Panc1 (cell line): ENCODE measurements at regions not wholly inside any gene's neighbourhood (a gene's known extent, or its start where the extent isn't known, plus 50 kb on each side); places are given as distances from the start of the nearest gene placed in this dataset.

Experiments used
- ATAC-seq: fragments of 200-7000 bp; cut with Tn5 transposase; 2 replicates; pipeline ENCODE4 v1.9.1; 2020; ENCODE audit warnings: mild to moderate bottlenecking, moderate library complexity
- BruUV-seq: library from RNA; stranded (reverse); fragments of 400-500 nt; replicated peaks from 2 replicates; lab custom pipeline; 2021; lab: Mats Ljungman, UMichigan
- CTCF ChIA-PET: fragments of 300-600 bp; sonication (Branson Sonifier 250); formaldehyde crosslinking; loops from one replicate; lab custom pipeline; 2022; ENCODE audit warnings: antibody characterized with exemption; lab: Charles Lee
- POLR2A ChIA-PET: fragments of 300-600 bp; sonication (Branson Sonifier 250); formaldehyde crosslinking; loops from one replicate; lab custom pipeline; 2022; ENCODE audit warnings: antibody characterized with exemption; lab: Charles Lee
- DNase-seq: peaks from one replicate; pipeline ENCODE4 v3.0.0-alpha.2; 2010; ENCODE audit warnings: low read depth, low spot score
- H3K27ac ChIP-seq: 2 replicates; pipeline ENCODE4 v1.5.1; 2011; ENCODE audit warnings: mild to moderate bottlenecking, low read length, inconsistent platforms
- H3K27me3 ChIP-seq: fragments of 200-500 bp; sonication (Bioruptor generic); 2 replicates; pipeline ENCODE4 v1.6.0; 2014; ENCODE audit warnings: low read length, inconsistent platforms; ENCODE audit not compliant: control insufficient read depth, insufficient read depth
- H3K36me3 ChIP-seq: fragments of 200-500 bp; sonication (Bioruptor generic); 2 replicates; pipeline ENCODE4 v1.5.1; 2014; ENCODE audit warnings: inconsistent platforms, mild to moderate bottlenecking, low read length, moderate library complexity; ENCODE audit not compliant: control insufficient read depth, insufficient read depth
- H3K4me1 ChIP-seq: 2 replicates; pipeline ENCODE4 v1.5.1; 2011; ENCODE audit warnings: inconsistent platforms, mild to moderate bottlenecking, low read length, moderate library complexity; ENCODE audit not compliant: control insufficient read depth, insufficient read depth
- H3K4me3 ChIP-seq, 2 experiments: 2 replicates each; pipeline ENCODE4 v1.5.1; 2011 to 2012; ENCODE audit warnings: low read depth in 2 of 2, low read length in 2 of 2, mild to moderate bottlenecking in 2 of 2, inconsistent platforms in 1 of 2, moderate library complexity in 1 of 2
- H3K9me3 ChIP-seq: fragments of 200-500 bp; sonication (Bioruptor generic); 2 replicates; pipeline ENCODE4 v1.5.1; 2014; ENCODE audit warnings: low read depth, mild to moderate bottlenecking, inconsistent platforms, low read length, moderate library complexity; ENCODE audit not compliant: control insufficient read depth, insufficient read depth
- POLR2AphosphoS5 ChIP-seq: IDR thresholded peaks from 2 replicates; pipeline ENCODE4 v1.6.1; 2012; ENCODE audit warnings: mild to moderate bottlenecking, low read depth, low read length, moderate library complexity
- SIN3A ChIP-seq: IDR thresholded peaks from 2 replicates; pipeline ENCODE4 v1.6.1; 2012; ENCODE audit warnings: low read depth, mild to moderate bottlenecking, low read length, moderate library complexity, borderline replicate concordance; ENCODE audit not compliant: insufficient read depth
- TCF7L2 ChIP-seq: IDR thresholded peaks from 2 replicates; pipeline ENCODE4 v1.6.1; 2011; ENCODE audit warnings: mild to moderate bottlenecking, low read depth, low read length, inconsistent platforms
- in situ Hi-C: cut with HindIII; loops from 2 replicates; pipeline ENCODE4 v1.10.0; 2016; ENCODE audit warnings: low sequenced_read_pairs, low pct_unique_long_range_greater_than_20kb
- intact Hi-C: fragments of 100-400 bp; cut with micrococcal nuclease; formaldehyde crosslinking; loops from one replicate; pipeline ENCODE4 v1.10.0; 2022; ENCODE audit not compliant: unreplicated experiment
- TF ChIP-seq, protein P1 (sequence below): fragments of 450-650 bp; IDR thresholded peaks from 2 replicates; pipeline ENCODE4 v1.5.1; 2017; ENCODE audit warnings: mild to moderate bottlenecking
- TF ChIP-seq, protein P2 (sequence below), 2 experiments: IDR thresholded peaks; 2 replicates each; pipeline ENCODE4 v1.6.1; 2011 to 2012; ENCODE audit warnings: low read depth in 2 of 2, control low read depth in 1 of 2, low read length in 1 of 2, mild to moderate bottlenecking in 1 of 2, moderate library complexity in 1 of 2; ENCODE audit not compliant: insufficient read depth in 1 of 2

DNA sequence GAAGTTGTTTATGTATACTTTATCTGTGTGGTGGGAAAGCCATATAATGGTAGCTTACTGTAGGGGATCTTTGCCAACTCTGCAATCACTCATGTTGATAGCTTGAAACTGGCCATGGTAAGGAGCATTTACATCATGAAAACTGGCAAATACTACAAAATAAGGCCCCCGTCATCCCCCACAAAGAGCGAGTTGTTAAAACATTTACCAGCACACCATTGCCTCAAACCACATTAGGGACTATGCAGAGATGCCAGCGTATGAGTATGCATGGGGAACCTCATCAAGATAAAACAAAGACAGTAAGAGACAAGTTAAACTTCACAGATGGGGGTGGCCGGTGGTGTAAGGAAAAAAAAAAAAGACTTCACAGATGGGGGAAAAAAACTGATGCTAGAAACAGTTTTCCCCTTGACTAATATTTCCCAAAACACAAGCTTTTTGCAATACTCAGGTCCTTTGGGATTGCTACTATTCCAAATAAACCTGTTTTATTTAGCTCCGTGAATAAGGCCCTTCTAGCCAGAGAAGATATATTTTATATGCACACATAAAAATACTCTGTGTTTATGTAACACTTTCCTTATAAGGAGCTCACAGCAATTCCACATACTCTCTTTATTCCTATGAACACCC, 70.6 kb upstream of the SERP2 start:
- no peak for ATAC-seq
- Histone ChIP-seq H3K27me3 (no peaks in the 10 kb centered on the region), H3K4me1 (no peaks in the 10 kb centered on the region; the same call in 1 of the 2 replicates), H3K9me3 (no peaks in the 10 kb centered on the region), H3K27ac (no peak overlapping the region), H3K4me3 (no peak overlapping the region), H3K36me3 (no peaks in the 10 kb centered on the region)
- TF ChIP-seq, protein P1, sequence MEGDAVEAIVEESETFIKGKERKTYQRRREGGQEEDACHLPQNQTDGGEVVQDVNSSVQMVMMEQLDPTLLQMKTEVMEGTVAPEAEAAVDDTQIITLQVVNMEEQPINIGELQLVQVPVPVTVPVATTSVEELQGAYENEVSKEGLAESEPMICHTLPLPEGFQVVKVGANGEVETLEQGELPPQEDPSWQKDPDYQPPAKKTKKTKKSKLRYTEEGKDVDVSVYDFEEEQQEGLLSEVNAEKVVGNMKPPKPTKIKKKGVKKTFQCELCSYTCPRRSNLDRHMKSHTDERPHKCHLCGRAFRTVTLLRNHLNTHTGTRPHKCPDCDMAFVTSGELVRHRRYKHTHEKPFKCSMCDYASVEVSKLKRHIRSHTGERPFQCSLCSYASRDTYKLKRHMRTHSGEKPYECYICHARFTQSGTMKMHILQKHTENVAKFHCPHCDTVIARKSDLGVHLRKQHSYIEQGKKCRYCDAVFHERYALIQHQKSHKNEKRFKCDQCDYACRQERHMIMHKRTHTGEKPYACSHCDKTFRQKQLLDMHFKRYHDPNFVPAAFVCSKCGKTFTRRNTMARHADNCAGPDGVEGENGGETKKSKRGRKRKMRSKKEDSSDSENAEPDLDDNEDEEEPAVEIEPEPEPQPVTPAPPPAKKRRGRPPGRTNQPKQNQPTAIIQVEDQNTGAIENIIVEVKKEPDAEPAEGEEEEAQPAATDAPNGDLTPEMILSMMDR, result no peak
- TF ChIP-seq POLR2AphosphoS5, result no peak
- POLR2A ChIA-PET, result interaction anchor here (0.7 kb wide), 1 partner anchor 128 kb away, joined by 5 read pairs; no protein-coding TSS in a partner anchor
- no peak for DNase-seq
- intact Hi-C loops, result no loop called here
- in situ Hi-C loops, result no loop called here
- BruUV-seq, result no TSS peak
- CTCF ChIA-PET, result no interaction called here

DNA sequence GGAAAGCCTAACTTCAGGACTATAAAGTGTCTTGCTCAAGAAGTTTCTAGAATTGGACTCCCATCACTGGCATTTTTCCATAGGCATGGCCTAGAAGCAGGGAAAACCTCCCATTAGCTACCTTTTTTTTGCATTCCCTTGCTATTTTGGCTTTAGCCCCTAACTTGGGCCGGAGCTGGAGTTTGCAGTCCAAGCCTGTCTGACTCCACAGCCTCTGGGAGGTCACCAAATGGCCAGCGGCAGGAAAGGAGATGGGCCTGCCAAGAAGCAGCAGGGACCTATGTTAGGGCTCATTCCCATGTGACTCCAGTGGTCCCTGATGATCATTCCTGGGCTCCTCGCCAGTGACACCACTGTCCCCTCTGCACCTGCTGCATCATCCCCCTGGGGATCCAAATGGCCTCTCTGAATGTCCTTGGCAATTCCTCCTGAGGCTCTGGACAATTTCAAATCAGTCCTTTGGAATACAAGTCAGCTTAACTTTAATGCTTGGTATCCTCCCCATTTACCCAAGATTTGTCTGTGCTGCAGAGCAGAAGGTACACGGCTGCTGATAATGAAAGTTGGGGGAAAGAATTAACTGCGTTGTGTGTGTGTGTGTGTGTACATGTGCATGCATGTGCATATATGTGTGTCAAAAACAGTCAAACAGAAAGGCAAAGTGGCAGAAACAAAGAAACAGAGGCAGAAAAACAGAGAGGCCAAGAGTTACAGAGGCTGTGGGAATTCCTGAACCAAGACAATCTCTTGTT, 69.8 kb upstream of the SERP2 start:
- H3K27ac ChIP-seq, result no peak overlapping the region
- no peak overlapping the region for H3K4me3 ChIP-seq
- intact Hi-C loops (no loop called here), in situ Hi-C loops (no loop called here)
- no peaks in the 10 kb centered on the region; the same call in 1 of the 2 replicates for H3K4me1 ChIP-seq
- TF ChIP-seq SIN3A (no peak), TCF7L2 (no peak), POLR2AphosphoS5 (no peak)
- TF ChIP-seq, protein P2, sequence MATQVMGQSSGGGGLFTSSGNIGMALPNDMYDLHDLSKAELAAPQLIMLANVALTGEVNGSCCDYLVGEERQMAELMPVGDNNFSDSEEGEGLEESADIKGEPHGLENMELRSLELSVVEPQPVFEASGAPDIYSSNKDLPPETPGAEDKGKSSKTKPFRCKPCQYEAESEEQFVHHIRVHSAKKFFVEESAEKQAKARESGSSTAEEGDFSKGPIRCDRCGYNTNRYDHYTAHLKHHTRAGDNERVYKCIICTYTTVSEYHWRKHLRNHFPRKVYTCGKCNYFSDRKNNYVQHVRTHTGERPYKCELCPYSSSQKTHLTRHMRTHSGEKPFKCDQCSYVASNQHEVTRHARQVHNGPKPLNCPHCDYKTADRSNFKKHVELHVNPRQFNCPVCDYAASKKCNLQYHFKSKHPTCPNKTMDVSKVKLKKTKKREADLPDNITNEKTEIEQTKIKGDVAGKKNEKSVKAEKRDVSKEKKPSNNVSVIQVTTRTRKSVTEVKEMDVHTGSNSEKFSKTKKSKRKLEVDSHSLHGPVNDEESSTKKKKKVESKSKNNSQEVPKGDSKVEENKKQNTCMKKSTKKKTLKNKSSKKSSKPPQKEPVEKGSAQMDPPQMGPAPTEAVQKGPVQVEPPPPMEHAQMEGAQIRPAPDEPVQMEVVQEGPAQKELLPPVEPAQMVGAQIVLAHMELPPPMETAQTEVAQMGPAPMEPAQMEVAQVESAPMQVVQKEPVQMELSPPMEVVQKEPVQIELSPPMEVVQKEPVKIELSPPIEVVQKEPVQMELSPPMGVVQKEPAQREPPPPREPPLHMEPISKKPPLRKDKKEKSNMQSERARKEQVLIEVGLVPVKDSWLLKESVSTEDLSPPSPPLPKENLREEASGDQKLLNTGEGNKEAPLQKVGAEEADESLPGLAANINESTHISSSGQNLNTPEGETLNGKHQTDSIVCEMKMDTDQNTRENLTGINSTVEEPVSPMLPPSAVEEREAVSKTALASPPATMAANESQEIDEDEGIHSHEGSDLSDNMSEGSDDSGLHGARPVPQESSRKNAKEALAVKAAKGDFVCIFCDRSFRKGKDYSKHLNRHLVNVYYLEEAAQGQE (IDR thresholded peaks at IDR 0.05; ENCODE audit: insufficient read depth in 1 of 2, low read depth in 2 of 2, low read length in 1 of 2), result no peak
- TF ChIP-seq, protein P1, result no peak
- H3K9me3 ChIP-seq, result no peaks in the 10 kb centered on the region
- CTCF ChIA-PET, result no interaction called here
- H3K27me3 ChIP-seq, result no peaks in the 10 kb centered on the region
- DNase-seq, result no peak
- no TSS peak for BruUV-seq
- H3K36me3 ChIP-seq, result no peaks in the 10 kb centered on the region
- no peak for ATAC-seq
- POLR2A ChIA-PET, result interaction anchor here (0.7 kb wide), 1 partner anchor 127 kb away, joined by 5 read pairs; no protein-coding TSS in a partner anchor
